Right lobe of liver (tissue), 6 donors: ENCODE measurements at regions not wholly inside any gene's neighbourhood (a gene's known extent, or its start where the extent isn't known, plus 50 kb on each side); places are given as distances from the start of the nearest gene placed in this dataset.

Experiments
- ATAC-seq, 4 donors: fragments of 200-7000 bp; cut with Tn5 transposase; one replicate each; pipeline ENCODE4 v1.9.1; 2020; ENCODE audit warnings: mild to moderate bottlenecking in 4 of 4, moderate library complexity in 4 of 4
- DNase-seq, 3 donors: peaks; one replicate each; pipeline ENCODE4 v3.0.0-alpha.2; 2020
- H3K27ac ChIP-seq, 3 donors: fragments of 200-600 bp; one replicate each; pipeline ENCODE4 v1.8.0; 2022
- H3K27me3 ChIP-seq, 2 donors: fragments of 200-600 bp; one replicate each; pipeline ENCODE4 v1.8.0; 2022
- H3K36me3 ChIP-seq, 4 donors: fragments of 200-600 bp; sonication (generic) in 1 of 4; one replicate each; pipeline versions ENCODE4 v1.5.1 to v1.8.0; 2017 to 2022; ENCODE audit warnings: control low read depth in 1 of 4
- H3K4me1 ChIP-seq, 4 donors: fragments of 200-600 bp; sonication (generic) in 1 of 4; one replicate each; pipeline versions ENCODE4 v1.5.1 to v1.8.0; 2017 to 2022; ENCODE audit warnings: control low read depth in 1 of 4
- H3K4me3 ChIP-seq, 3 donors: fragments of 200-600 bp; one replicate each; pipeline ENCODE4 v1.8.0; 2022
- H3K9me3 ChIP-seq, 4 donors: fragments of 200-600 bp; sonication (generic) in 1 of 4; one replicate each; pipeline versions ENCODE4 v1.5.1 to v1.8.0; 2017 to 2022; ENCODE audit warnings: control low read depth in 1 of 4
- CTCF ChIP-seq, 4 donors: fragments of 200-600 bp in 3 of 4; fragments of 450-650 bp in 1 of 4; IDR thresholded peaks; one replicate each; pipeline versions ENCODE4 v1.5.1 to v1.8.0; 2016 to 2022; ENCODE audit warnings: antibody characterized with exemption in 4 of 4, mild to moderate bottlenecking in 2 of 4
- POLR2A ChIP-seq: fragments of 450-650 bp; IDR thresholded peaks from one replicate; pipeline ENCODE4 v1.6.1; 2017; ENCODE audit warnings: antibody characterized with exemption, mild to moderate bottlenecking
- WGBS: methylation state at CpG from one replicate; pipeline ENCODE4 v1.1.6; 2018; ENCODE audit warnings: low coverage, low lambda C conversion rate; ENCODE audit not compliant: insufficient coverage; ENCODE audit errors: missing lambda C conversion rate; 5-methylcytosine and 5-hydroxymethylcytosine counted together
- intact Hi-C, 2 donors: fragments of 100-400 bp; cut with DNase I; formaldehyde crosslinking; loops; one replicate each; pipeline versions ENCODE4 v1.11.2 to v1.14.1; 2022
- donor health status: DM: no; HTN: yes; CAD: no.
- donor health status: DM: no; HTN: no; CAD: no.
- donor health status: DM: no; HTN: no; CAD: no.
- donor health status: DM: no; HTN: yes; CAD: no.
- donor health status: DM: no; HTN: yes; CAD: no.

DNA sequence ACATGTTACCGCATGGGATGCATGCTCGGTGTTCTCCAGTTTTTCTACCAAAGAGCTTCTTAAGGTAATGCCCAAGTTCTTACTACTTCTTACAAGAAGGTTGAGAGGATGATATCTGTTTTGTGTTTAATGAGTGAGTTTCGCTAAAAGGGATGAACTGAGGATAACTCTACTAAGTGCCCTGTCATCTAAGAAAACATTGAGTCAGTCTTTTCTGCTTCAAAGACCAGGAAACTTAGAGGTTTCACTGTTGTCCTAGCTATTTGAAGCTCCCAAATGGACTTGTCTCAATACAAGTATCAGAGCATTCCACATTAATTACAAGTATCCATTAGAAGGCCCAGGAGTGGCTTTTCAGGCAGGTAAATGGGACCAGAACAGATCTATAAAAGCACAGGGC lies 296.2 kb downstream of the KBTBD8 start:
- ATAC-seq (no peak), DNase-seq (no peak)
- H3K27me3 ChIP-seq: no peaks in the 10 kb centered on the region
- H3K36me3 ChIP-seq: no peaks in the 10 kb centered on the region
- TF ChIP-seq CTCF (IDR thresholded peaks at IDR 0.05) (no peak), POLR2A (no peak)
- H3K9me3 ChIP-seq: no peaks in the 10 kb centered on the region
- peaks cover 0 to 28% (median 0%) of the 10 kb centered on the region in 4 donors for H3K4me1 ChIP-seq
- intact Hi-C loops: no loop called here
- H3K27ac ChIP-seq: no peak overlapping the region
- no peak overlapping the region for H3K4me3 ChIP-seq
- WGBS: 97% methylated on average over 3 of the region's 3 CpGs

DNA sequence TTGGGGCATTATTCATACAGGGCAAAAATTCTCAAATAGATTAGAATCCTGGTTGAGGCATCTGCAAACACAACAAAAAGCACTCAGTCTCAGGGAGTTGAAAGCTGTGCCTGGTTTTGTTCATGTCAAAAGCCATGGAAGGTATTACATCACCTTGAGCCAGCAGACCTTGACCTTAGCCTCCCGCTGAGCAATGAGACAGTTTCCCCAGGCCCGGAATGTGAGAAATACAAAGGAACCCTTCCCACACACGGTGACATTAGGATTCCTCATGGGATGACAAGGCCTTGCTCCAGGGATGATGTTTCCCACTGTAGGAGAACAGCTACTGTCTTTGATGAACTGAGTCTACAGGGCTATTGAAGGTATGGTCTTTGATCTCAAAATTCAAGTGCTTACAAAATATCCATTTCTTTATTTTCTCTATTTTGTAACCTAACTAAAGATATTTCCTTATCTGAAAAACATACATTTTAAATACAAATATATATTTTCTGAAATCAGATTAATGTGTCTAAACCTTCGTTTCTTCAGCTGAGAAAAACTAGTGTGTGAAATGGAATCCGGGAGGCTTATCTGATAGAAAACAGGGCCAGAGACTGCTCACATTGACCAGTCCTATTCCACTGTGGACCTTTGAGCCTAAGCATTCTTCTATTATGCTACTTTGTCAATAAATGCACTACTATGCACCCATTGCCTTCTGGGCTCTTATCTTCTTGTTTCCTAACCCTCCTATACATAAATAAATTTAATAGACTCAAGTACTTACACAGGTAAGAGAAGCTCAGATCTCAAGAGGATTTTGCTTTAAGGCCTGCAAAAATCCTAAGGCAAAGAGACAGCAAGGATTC lies 298.2 kb downstream of the KBTBD8 start:
- TF ChIP-seq CTCF (IDR thresholded peaks at IDR 0.05) (no peak), POLR2A (no peak)
- H3K36me3 ChIP-seq: no peaks in the 10 kb centered on the region
- no peaks in the 10 kb centered on the region for H3K27me3 ChIP-seq
- intact Hi-C loops: no loop called here
- H3K27ac ChIP-seq: no peak overlapping the region
- H3K4me1 ChIP-seq: peaks cover 0 to 23% (median 0%) of the 10 kb centered on the region in 4 donors
- 39% methylated on average over 5 of the region's 5 CpGs for WGBS
- peak; percentile 54 to 82 (median 72) for ATAC-seq
- H3K4me3 ChIP-seq: no peak overlapping the region
- peak in 1 of 3 donors; percentile 20 for DNase-seq
- H3K9me3 ChIP-seq: no peaks in the 10 kb centered on the region

DNA sequence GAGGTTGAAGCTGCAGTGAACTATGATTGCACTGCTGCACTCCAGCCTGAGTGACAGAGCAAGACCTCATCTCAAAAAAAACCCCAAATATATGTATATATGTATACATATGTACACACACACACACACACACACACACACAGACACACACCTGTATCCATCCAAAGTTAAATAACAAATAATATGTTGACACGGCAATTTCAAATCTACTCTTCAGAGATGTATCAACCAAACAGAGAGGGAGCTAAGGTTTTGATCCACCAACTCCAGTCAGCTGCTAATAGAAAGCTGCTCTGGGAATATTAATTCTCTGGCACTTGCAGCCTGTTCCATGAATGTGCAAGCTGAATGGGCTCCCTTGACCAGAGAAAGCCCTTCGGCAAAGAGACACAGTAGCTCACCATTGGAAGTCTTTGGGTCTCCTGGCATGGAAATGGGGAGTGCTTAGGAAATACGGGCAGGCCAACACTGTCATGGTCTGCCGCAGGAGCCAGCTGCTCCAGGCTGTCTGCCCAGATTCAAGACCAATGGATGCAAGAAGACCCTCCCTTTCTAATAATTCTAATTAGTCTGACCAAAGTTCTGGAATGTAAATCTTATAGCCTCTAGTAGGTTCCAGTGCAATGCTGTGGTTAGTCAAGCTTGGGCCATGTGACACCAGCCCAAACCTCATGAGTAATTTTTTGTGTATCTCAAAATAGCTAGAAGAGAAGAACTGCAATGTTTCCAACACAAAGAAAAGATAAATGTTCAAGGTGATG lies 299.8 kb downstream of the KBTBD8 start:
- WGBS: 84% methylated on average over 2 of the region's 4 CpGs
- H3K4me3 ChIP-seq: no peak overlapping the region
- DNase-seq (no peak), ATAC-seq (no peak)
- intact Hi-C loops: no loop called here
- H3K4me1 ChIP-seq: peaks cover 0 to 7% (median 0%) of the 10 kb centered on the region in 4 donors
- H3K27ac ChIP-seq: no peak overlapping the region
- H3K36me3 ChIP-seq: no peaks in the 10 kb centered on the region
- H3K27me3 ChIP-seq: no peaks in the 10 kb centered on the region
- TF ChIP-seq CTCF (IDR thresholded peaks at IDR 0.05): no peak
- TF ChIP-seq POLR2A: no peak
- no peaks in the 10 kb centered on the region for H3K9me3 ChIP-seq

DNA sequence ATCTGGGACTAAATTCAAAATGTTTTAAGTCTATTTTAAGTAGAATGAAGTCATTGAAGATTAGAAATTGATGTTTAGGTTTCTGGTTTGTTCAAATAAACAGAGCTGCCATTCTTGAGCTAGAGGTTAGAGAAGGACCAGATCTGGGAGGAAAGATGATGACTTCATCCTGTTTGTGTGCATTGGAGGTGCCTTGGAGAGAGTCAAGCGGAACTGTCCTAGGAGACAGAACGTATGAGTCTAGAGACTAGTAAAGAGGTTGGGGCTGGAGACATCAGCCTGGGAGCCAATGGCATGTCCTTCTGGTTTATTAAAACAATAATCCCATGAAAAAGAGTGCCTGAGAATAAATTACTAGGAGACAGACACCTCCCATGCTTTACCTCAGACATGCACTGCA lies 303.4 kb downstream of the KBTBD8 start:
- WGBS: 50% methylated on average over 1 of the region's 2 CpGs
- no peak overlapping the region for H3K4me3 ChIP-seq
- ATAC-seq (no peak), DNase-seq (no peak)
- TF ChIP-seq CTCF (IDR thresholded peaks at IDR 0.05) (no peak), POLR2A (no peak)
- H3K27ac ChIP-seq: no peak overlapping the region
- no peaks in the 10 kb centered on the region for H3K4me1 ChIP-seq
- intact Hi-C loops: no loop called here
- H3K36me3 ChIP-seq: no peaks in the 10 kb centered on the region
- H3K27me3 ChIP-seq: no peaks in the 10 kb centered on the region
- no peaks in the 10 kb centered on the region for H3K9me3 ChIP-seq
